Ovary (tissue), 3 donors: ENCODE measurements at regions not wholly inside any gene's neighbourhood (a gene's known extent, or its start where the extent isn't known, plus 50 kb on each side); places are given as distances from the start of the nearest gene placed in this dataset.

Experiments
- EP300 ChIP-seq: sonication (generic); formaldehyde crosslinking; IDR thresholded peaks from one replicate; pipeline ENCODE4 v1.6.1; 2017; ENCODE audit warnings: antibody characterized with exemption
- POLR2A ChIP-seq: fragments of 450-650 bp; IDR thresholded peaks from one replicate; pipeline ENCODE4 v1.6.1; 2017; ENCODE audit warnings: antibody characterized with exemption, mild to moderate bottlenecking, moderate library complexity
- TF ChIP-seq, protein P1 (sequence below), 3 donors: fragments of 450-650 bp in 2 of 3; fragments of 200-600 bp in 1 of 3; IDR thresholded peaks; one replicate each; pipeline versions ENCODE4 v1.5.1 to v1.8.0; 2016 to 2022; ENCODE audit warnings: antibody characterized with exemption in 3 of 3, mild to moderate bottlenecking in 1 of 3
- donor health status: DM: no; HTN: no; CAD: no.

DNA sequence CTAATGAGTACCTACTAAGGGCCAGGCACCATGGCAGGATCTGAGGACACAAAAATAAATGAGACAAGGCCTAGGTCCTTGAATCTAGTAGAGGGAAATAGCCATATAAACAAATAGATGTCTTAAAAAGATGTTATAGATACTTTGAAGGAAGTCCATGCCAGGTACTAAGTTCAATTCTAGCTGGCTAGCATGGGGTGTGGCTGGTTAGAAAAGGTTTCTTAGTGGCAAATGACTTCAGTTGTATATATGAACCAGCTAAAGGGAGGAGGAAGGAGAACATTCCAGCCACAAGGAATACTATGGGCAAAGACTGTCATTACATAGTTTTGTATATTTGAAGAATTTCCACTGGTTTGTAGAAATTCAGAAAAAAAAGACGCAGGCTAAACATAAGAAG, 133.6 kb upstream of the BMP4 start:
- TF ChIP-seq, protein P1, sequence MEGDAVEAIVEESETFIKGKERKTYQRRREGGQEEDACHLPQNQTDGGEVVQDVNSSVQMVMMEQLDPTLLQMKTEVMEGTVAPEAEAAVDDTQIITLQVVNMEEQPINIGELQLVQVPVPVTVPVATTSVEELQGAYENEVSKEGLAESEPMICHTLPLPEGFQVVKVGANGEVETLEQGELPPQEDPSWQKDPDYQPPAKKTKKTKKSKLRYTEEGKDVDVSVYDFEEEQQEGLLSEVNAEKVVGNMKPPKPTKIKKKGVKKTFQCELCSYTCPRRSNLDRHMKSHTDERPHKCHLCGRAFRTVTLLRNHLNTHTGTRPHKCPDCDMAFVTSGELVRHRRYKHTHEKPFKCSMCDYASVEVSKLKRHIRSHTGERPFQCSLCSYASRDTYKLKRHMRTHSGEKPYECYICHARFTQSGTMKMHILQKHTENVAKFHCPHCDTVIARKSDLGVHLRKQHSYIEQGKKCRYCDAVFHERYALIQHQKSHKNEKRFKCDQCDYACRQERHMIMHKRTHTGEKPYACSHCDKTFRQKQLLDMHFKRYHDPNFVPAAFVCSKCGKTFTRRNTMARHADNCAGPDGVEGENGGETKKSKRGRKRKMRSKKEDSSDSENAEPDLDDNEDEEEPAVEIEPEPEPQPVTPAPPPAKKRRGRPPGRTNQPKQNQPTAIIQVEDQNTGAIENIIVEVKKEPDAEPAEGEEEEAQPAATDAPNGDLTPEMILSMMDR (IDR thresholded peaks at IDR 0.05) = no peak
- TF ChIP-seq POLR2A (no peak), EP300 (no peak)
